ENCODE measurements at regions not wholly inside any gene's neighbourhood (a gene's known extent, or its start where the extent isn't known, plus 50 kb on each side); places are given as distances from the start of the nearest gene placed in this dataset.

DNA sequence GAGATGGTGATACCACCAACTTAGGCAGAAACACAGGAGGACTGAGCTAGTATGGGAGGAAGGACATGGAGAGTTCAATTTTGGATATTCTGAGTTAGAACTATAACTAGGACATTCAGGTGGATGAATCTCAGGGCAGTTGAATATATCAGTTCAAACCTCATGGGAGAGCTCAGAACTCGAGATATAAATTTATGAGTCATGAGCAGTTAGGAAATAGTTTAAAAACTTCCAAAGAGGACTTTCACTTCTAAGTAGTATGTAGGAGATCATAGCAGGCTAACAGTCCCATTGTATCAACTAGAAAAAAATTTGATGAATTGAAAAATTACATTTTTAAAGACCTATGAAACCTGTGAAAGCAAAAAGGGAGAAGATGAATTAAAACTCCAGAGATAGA, 436.2 kb upstream of the LARGE1 start:
- H3K9me3 Mint-ChIP-seq = peaks cover 17% of the 10 kb centered on the region
- 0 out of 2 replicates have a peak, but pooled peaks cover 2% of the 10 kb centered on the region for H3K36me3 Mint-ChIP-seq
- ATAC-seq = no peak
- no peaks in the 10 kb centered on the region for H3K27me3 Mint-ChIP-seq (ENCODE audit: low read depth)
- H3K4me1 Mint-ChIP-seq = no peaks in the 10 kb centered on the region
- no peak for TF ChIP-seq JAZF1 (CRISPR knock-in tag; IDR thresholded peaks at IDR 0.05)
- no peak for TF ChIP-seq GABPB1 (CRISPR knock-in tag; IDR thresholded peaks at IDR 0.05)
- no peak for TF ChIP-seq ZNF416 (CRISPR knock-in tag; IDR thresholded peaks at IDR 0.05)
- TF ChIP-seq, protein P1, sequence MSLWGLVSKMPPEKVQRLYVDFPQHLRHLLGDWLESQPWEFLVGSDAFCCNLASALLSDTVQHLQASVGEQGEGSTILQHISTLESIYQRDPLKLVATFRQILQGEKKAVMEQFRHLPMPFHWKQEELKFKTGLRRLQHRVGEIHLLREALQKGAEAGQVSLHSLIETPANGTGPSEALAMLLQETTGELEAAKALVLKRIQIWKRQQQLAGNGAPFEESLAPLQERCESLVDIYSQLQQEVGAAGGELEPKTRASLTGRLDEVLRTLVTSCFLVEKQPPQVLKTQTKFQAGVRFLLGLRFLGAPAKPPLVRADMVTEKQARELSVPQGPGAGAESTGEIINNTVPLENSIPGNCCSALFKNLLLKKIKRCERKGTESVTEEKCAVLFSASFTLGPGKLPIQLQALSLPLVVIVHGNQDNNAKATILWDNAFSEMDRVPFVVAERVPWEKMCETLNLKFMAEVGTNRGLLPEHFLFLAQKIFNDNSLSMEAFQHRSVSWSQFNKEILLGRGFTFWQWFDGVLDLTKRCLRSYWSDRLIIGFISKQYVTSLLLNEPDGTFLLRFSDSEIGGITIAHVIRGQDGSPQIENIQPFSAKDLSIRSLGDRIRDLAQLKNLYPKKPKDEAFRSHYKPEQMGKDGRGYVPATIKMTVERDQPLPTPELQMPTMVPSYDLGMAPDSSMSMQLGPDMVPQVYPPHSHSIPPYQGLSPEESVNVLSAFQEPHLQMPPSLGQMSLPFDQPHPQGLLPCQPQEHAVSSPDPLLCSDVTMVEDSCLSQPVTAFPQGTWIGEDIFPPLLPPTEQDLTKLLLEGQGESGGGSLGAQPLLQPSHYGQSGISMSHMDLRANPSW (CRISPR knock-in tag; conservative IDR thresholded peaks at IDR 0.05; ENCODE audit: low read depth) = no peak
- TF ChIP-seq, protein P2, sequence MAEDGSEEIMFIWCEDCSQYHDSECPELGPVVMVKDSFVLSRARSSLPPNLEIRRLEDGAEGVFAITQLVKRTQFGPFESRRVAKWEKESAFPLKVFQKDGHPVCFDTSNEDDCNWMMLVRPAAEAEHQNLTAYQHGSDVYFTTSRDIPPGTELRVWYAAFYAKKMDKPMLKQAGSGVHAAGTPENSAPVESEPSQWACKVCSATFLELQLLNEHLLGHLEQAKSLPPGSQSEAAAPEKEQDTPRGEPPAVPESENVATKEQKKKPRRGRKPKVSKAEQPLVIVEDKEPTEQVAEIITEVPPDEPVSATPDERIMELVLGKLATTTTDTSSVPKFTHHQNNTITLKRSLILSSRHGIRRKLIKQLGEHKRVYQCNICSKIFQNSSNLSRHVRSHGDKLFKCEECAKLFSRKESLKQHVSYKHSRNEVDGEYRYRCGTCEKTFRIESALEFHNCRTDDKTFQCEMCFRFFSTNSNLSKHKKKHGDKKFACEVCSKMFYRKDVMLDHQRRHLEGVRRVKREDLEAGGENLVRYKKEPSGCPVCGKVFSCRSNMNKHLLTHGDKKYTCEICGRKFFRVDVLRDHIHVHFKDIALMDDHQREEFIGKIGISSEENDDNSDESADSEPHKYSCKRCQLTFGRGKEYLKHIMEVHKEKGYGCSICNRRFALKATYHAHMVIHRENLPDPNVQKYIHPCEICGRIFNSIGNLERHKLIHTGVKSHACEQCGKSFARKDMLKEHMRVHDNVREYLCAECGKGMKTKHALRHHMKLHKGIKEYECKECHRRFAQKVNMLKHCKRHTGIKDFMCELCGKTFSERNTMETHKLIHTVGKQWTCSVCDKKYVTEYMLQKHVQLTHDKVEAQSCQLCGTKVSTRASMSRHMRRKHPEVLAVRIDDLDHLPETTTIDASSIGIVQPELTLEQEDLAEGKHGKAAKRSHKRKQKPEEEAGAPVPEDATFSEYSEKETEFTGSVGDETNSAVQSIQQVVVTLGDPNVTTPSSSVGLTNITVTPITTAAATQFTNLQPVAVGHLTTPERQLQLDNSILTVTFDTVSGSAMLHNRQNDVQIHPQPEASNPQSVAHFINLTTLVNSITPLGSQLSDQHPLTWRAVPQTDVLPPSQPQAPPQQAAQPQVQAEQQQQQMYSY (CRISPR knock-in tag; IDR thresholded peaks at IDR 0.05) = no peak
- H3K27ac Mint-ChIP-seq = no peak overlapping the region
- no peak for DNase-seq (ENCODE audit: low spot score)
- H3K4me3 Mint-ChIP-seq = no peak overlapping the region
- POLR2A ChIA-PET = no interaction called here
- CTCF ChIA-PET = interaction anchor here (0.6 kb wide), 1 partner anchor 42 kb away, joined by 3 read pairs; no protein-coding TSS in a partner anchor

DNA sequence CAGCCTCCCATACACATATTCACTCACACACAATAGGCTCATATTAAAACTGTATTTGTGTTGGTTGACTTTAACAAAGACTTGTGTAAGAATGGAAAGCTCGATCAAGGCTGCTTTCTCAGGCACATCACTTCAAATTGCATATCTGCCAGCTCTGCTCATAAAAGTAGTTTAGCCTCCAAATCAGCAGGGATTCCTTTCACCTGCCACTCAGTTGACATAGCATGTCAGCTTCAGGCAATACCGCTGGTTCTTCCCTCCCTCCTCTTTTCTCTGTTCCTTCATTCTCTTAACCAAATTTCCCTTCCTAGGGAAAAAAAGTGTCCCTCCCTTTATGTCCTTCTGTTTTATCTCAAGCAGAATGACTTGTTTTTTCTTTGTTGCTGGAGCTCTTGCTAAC, 450.4 kb upstream of the LARGE1 start:
- Mint-ChIP-seq H3K36me3 (peaks cover 10% of the 10 kb centered on the region; the same call in 1 of the 2 replicates), H3K9me3 (peaks cover 38% of the 10 kb centered on the region), H3K4me1 (peaks cover 3% of the 10 kb centered on the region), H3K27ac (no peak overlapping the region), H3K4me3 (no peak overlapping the region), H3K27me3 (ENCODE audit: low read depth) (peaks cover 12% of the 10 kb centered on the region)
- ChIA-PET POLR2A (no interaction called here), CTCF (no interaction called here)
- no peak for ATAC-seq
- DNase-seq (ENCODE audit: low spot score) = no peak
- TF ChIP-seq ZNF138 (CRISPR knock-in tag; conservative IDR thresholded peaks at IDR 0.05) = no peak
- no peak for TF ChIP-seq SP1 (CRISPR knock-in tag; conservative IDR thresholded peaks at IDR 0.05)
- no peak for TF ChIP-seq RELA (CRISPR knock-in tag; IDR thresholded peaks at IDR 0.05; ENCODE audit: borderline replicate concordance)
- TF ChIP-seq, protein P3, sequence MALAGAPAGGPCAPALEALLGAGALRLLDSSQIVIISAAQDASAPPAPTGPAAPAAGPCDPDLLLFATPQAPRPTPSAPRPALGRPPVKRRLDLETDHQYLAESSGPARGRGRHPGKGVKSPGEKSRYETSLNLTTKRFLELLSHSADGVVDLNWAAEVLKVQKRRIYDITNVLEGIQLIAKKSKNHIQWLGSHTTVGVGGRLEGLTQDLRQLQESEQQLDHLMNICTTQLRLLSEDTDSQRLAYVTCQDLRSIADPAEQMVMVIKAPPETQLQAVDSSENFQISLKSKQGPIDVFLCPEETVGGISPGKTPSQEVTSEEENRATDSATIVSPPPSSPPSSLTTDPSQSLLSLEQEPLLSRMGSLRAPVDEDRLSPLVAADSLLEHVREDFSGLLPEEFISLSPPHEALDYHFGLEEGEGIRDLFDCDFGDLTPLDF (CRISPR knock-in tag; IDR thresholded peaks at IDR 0.05) = no peak
- no peak for TF ChIP-seq NFE2L1 (CRISPR knock-in tag; IDR thresholded peaks at IDR 0.05)
- TF ChIP-seq, protein P4, sequence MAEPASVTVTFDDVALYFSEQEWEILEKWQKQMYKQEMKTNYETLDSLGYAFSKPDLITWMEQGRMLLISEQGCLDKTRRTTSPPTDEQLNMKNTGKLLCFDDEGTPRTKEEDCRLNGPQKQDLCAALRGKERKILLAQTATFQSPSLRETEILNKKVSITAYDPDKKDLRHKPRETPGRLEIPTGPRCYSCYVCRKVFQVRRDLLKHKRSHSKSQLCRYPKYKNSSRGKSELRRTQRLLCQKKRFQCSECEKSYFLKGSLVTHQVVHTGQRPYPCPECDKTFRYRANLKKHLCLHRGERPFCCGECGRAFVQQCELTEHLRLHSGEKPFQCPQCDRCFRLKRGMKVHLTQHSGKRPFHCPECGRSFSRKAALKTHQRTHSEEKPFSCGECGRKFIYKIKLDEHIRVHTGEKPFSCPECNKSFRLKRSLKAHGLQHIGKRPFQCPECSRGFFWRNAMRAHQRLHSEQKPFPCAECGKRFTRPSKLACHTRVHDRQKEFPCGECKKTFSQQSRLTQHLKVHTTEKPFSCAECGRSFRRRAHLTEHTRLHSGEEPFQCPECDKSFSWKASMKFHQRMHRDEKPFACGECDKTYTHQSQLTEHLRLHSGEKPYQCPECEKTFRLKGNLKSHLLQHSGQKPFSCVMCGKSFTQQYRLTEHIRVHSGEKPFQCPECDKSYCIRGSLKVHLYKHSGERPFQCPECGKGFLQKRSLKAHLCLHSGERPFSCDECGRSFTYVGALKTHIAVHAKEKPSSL (CRISPR knock-in tag; conservative IDR thresholded peaks at IDR 0.05) = no peak
- no peak for TF ChIP-seq JUN (CRISPR knock-in tag; IDR thresholded peaks at IDR 0.05)
- no peak for TF ChIP-seq SMAD3 (CRISPR knock-in tag; IDR thresholded peaks at IDR 0.05; ENCODE audit: borderline replicate concordance)
- TF ChIP-seq, protein P5, sequence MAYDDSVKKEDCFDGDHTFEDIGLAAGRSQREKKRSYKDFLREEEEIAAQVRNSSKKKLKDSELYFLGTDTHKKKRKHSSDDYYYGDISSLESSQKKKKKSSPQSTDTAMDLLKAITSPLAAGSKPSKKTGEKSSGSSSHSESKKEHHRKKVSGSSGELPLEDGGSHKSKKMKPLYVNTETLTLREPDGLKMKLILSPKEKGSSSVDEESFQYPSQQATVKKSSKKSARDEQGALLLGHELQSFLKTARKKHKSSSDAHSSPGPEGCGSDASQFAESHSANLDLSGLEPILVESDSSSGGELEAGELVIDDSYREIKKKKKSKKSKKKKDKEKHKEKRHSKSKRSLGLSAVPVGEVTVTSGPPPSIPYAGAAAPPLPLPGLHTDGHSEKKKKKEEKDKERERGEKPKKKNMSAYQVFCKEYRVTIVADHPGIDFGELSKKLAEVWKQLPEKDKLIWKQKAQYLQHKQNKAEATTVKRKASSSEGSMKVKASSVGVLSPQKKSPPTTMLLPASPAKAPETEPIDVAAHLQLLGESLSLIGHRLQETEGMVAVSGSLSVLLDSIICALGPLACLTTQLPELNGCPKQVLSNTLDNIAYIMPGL (CRISPR knock-in tag; IDR thresholded peaks at IDR 0.05) = no peak
- no peak for TF ChIP-seq MXD4 (CRISPR knock-in tag; IDR thresholded peaks at IDR 0.05; ENCODE audit: borderline replicate concordance)
- TF ChIP-seq ZNF263 (CRISPR knock-in tag; IDR thresholded peaks at IDR 0.05; ENCODE audit: low read depth) = no peak
- no peak for TF ChIP-seq NFYB (CRISPR knock-in tag; conservative IDR thresholded peaks at IDR 0.05; ENCODE audit: low read depth)
- TF ChIP-seq ZNF219 (CRISPR knock-in tag; IDR thresholded peaks at IDR 0.05; ENCODE audit: borderline replicate concordance) = no peak
- TF ChIP-seq, protein P6, sequence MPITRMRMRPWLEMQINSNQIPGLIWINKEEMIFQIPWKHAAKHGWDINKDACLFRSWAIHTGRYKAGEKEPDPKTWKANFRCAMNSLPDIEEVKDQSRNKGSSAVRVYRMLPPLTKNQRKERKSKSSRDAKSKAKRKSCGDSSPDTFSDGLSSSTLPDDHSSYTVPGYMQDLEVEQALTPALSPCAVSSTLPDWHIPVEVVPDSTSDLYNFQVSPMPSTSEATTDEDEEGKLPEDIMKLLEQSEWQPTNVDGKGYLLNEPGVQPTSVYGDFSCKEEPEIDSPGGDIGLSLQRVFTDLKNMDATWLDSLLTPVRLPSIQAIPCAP (CRISPR knock-in tag; IDR thresholded peaks at IDR 0.05) = no peak
- no peak for TF ChIP-seq FOXJ3 (CRISPR knock-in tag; IDR thresholded peaks at IDR 0.05; ENCODE audit: borderline replicate concordance)

Measured in WTC11 (cell line).